ENCODE measurements at regions not wholly inside any gene's neighbourhood (a gene's known extent, or its start where the extent isn't known, plus 50 kb on each side); places are given as distances from the start of the nearest gene placed in this dataset.

DNA sequence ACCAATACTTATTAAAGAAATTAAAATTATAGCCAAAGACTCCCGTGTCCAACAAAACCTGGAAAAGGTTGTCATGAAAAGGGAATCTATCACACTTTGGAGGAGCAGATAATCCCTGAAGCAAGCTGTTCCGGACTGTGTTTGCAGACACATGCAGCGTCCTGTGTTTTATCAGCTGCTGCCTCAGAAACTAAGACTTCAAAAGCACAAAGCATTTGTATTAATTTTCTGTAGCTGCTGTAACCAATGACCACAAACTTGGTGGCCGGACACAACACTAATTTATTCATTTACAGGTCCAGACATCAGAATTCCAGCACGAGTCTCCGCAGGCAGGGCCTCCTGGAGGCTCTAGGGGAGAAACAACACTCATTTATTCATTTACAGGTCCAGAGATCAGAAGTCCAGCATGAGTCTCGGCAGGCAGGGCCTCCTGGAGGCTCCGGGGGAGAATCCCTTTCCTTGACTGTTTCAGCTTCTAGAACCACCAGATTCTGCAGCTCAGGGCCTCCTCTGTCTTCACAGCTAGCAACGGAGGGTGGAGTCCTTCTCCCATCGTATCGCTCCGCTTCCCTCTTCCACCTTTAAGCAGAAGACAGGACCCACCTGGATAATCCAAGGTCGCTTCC, 465.3 kb downstream of the BRD1 start:
- POLR2A ChIA-PET = no interaction called here
- Histone ChIP-seq H3K27me3 (ENCODE audit: control insufficient read depth, insufficient read depth, low read length) (no peaks in the 10 kb centered on the region), H3K36me3 (ENCODE audit: control insufficient read depth, insufficient read depth, low read length) (no peaks in the 10 kb centered on the region), H3K4me3 (ENCODE audit: low read depth, low read length) (no peak overlapping the region)
- TF ChIP-seq, protein P1, sequence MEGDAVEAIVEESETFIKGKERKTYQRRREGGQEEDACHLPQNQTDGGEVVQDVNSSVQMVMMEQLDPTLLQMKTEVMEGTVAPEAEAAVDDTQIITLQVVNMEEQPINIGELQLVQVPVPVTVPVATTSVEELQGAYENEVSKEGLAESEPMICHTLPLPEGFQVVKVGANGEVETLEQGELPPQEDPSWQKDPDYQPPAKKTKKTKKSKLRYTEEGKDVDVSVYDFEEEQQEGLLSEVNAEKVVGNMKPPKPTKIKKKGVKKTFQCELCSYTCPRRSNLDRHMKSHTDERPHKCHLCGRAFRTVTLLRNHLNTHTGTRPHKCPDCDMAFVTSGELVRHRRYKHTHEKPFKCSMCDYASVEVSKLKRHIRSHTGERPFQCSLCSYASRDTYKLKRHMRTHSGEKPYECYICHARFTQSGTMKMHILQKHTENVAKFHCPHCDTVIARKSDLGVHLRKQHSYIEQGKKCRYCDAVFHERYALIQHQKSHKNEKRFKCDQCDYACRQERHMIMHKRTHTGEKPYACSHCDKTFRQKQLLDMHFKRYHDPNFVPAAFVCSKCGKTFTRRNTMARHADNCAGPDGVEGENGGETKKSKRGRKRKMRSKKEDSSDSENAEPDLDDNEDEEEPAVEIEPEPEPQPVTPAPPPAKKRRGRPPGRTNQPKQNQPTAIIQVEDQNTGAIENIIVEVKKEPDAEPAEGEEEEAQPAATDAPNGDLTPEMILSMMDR (IDR thresholded peaks at IDR 0.05; ENCODE audit: insufficient read depth, low read depth, low read length) = no peak
- CTCF ChIA-PET = no interaction called here
- no peak for DNase-seq (ENCODE audit: low read depth)

DNA sequence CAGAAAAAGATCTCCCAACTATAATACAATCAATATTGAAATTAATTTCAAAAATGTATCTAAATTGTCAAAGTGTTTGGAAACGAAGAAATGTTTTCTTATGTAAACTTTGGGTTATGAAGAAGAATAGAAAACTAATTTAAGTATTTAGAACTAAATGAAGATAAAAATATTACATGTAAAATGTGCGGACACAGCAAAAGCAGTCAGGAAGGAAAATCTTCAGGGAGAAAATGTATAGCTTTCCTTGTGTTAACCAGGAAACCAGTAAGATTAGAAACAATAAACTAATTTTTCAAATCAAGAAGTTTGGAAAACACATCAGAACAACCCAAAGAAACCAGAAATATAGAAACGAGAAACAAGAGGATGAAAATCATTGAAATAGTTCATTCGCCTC, 466.5 kb downstream of the BRD1 start:
- Histone ChIP-seq H3K27me3 (ENCODE audit: control insufficient read depth, insufficient read depth, low read length) (no peaks in the 10 kb centered on the region), H3K4me3 (ENCODE audit: low read depth, low read length) (no peak overlapping the region), H3K36me3 (ENCODE audit: control insufficient read depth, insufficient read depth, low read length) (no peaks in the 10 kb centered on the region)
- CTCF ChIA-PET = no interaction called here
- no peak for DNase-seq (ENCODE audit: low read depth)
- POLR2A ChIA-PET = no interaction called here
- TF ChIP-seq, protein P1 (IDR thresholded peaks at IDR 0.05; ENCODE audit: insufficient read depth, low read depth, low read length) = no peak

DNA sequence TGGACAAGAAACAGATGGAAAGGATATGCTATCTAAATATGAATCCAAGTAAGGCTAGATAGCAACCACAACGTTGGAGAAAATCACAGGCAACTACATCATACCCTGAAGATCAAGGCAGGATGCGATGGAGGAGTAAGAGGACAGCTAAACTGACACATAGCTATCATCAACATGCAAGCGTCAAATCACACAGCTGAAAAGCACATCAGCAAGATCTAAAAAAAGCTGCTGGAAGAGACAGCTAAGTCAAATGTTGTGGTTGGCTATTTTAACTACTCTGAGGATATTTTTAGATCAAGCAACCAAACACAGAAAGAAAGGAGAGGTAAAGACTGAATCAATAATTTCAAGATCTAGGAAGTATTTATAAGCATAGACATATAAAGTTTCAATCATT, 466.9 kb downstream of the BRD1 start:
- POLR2A ChIA-PET = no interaction called here
- Histone ChIP-seq H3K27me3 (ENCODE audit: control insufficient read depth, insufficient read depth, low read length) (no peaks in the 10 kb centered on the region), H3K4me3 (ENCODE audit: low read depth, low read length) (no peak overlapping the region), H3K36me3 (ENCODE audit: control insufficient read depth, insufficient read depth, low read length) (no peaks in the 10 kb centered on the region)
- TF ChIP-seq, protein P1 (IDR thresholded peaks at IDR 0.05; ENCODE audit: insufficient read depth, low read depth, low read length) = no peak
- no peak for DNase-seq (ENCODE audit: low read depth)
- CTCF ChIA-PET = no interaction called here

DNA sequence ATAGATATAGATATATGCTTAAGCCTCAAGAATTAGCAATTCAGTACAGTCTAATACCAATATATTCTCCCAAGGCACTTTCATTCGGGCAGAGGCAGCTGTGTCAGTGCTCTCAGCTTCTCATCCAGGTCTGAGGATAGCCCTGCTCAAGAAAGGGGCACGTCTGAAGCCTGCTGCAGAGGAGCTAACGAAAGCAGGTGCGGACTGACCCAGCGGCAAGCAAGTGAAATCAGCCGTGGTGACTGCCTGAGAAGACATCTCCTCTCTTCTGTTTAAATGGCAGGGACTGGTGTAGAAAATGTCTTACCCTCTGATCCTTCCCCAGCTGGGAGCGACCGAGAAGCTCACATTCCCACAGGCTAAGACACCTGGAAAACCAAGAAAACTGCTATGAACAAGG, 468.6 kb downstream of the BRD1 start:
- Histone ChIP-seq H3K27me3 (ENCODE audit: control insufficient read depth, insufficient read depth, low read length) (no peaks in the 10 kb centered on the region), H3K36me3 (ENCODE audit: control insufficient read depth, insufficient read depth, low read length) (no peaks in the 10 kb centered on the region), H3K4me3 (ENCODE audit: low read depth, low read length) (no peak overlapping the region)
- DNase-seq (ENCODE audit: low read depth) = no peak
- ChIA-PET CTCF (no interaction called here), POLR2A (no interaction called here)
- TF ChIP-seq, protein P1 (IDR thresholded peaks at IDR 0.05; ENCODE audit: insufficient read depth, low read depth, low read length) = no peak

DNA sequence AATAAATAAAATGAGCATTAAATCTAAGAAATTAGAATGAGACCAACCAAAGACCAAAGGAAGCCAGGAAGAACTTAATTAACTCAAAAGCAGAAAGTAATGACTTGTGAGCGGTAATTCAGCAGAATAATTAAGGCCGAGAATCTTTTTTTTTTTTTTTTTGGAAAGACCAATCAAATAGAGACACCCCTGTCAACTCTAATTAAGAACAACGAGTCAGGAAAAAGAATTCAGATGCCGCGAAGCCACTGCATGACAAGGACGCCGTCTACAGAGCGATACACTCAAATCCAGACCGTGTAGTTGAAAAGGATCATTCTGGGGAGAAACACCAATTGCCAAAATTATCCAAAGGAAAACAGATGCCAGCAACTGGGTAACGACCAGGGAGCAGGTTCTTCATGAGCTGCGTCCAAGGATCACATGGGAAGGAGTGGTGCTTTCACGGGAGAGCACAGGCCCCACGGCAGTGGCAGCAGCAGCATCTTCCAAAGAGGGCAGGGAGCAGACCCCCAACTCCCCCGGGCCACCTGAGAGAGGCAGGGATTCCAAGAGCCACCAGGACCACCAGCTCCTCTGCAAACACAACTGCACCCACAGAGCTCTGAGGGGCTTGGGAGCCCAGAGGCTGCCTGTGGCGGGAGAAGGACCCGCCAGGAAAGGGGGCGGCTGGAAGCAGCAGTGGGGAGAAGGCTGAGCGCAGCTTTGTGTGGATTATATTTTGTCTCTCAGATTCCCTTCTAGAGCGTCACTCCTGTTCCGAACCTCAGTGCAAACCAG, 469.8 kb downstream of the BRD1 start:
- CTCF ChIA-PET = no interaction called here
- DNase-seq (ENCODE audit: low read depth) = no peak
- TF ChIP-seq, protein P1 (IDR thresholded peaks at IDR 0.05; ENCODE audit: insufficient read depth, low read depth, low read length) = no peak

More for the DNA sequence above, 469.8 kb downstream of the BRD1 start:
- Histone ChIP-seq H3K27me3 (ENCODE audit: control insufficient read depth, insufficient read depth, low read length) (no peaks in the 10 kb centered on the region), H3K36me3 (ENCODE audit: control insufficient read depth, insufficient read depth, low read length) (no peaks in the 10 kb centered on the region), H3K4me3 (ENCODE audit: low read depth, low read length) (no peak overlapping the region)
- POLR2A ChIA-PET = no interaction called here

All from BJ (cell line).